Keratinocyte (primary cell): ENCODE measurements at regions not wholly inside any gene's neighbourhood (a gene's known extent, or its start where the extent isn't known, plus 50 kb on each side); places are given as distances from the start of the nearest gene placed in this dataset.

Experiments
- EZH2 ChIP-seq: IDR thresholded peaks from one replicate; pipeline ENCODE4 v1.6.1; 2012; ENCODE audit warnings: inconsistent platforms, mild to moderate bottlenecking, low read length, moderate library complexity
- TF ChIP-seq, protein P1 (sequence below), 3 experiments: IDR thresholded peaks in 1 of 3; conservative IDR thresholded peaks in 1 of 3; optimal IDR thresholded peaks in 1 of 3; 2 replicates in 2 of 3; 3 replicates in 1 of 3; pipeline versions ENCODE3 to v1.5.1; 2011; ENCODE audit warnings: low read length in 3 of 3, mild to moderate bottlenecking in 3 of 3, moderate library complexity in 2 of 3, control low read depth in 1 of 3, inconsistent platforms in 1 of 3; ENCODE audit not compliant: insufficient read depth in 2 of 3; ENCODE audit errors: extremely low read depth in 1 of 3

- TF ChIP-seq, protein P1, sequence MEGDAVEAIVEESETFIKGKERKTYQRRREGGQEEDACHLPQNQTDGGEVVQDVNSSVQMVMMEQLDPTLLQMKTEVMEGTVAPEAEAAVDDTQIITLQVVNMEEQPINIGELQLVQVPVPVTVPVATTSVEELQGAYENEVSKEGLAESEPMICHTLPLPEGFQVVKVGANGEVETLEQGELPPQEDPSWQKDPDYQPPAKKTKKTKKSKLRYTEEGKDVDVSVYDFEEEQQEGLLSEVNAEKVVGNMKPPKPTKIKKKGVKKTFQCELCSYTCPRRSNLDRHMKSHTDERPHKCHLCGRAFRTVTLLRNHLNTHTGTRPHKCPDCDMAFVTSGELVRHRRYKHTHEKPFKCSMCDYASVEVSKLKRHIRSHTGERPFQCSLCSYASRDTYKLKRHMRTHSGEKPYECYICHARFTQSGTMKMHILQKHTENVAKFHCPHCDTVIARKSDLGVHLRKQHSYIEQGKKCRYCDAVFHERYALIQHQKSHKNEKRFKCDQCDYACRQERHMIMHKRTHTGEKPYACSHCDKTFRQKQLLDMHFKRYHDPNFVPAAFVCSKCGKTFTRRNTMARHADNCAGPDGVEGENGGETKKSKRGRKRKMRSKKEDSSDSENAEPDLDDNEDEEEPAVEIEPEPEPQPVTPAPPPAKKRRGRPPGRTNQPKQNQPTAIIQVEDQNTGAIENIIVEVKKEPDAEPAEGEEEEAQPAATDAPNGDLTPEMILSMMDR (optimal IDR thresholded peaks at IDR 0.05 in 1 of 3, IDR thresholded peaks at IDR 0.05 in 1 of 3, conservative IDR thresholded peaks at IDR 0.05 in 1 of 3; ENCODE audit: extremely low read depth in 1 of 3, insufficient read depth in 2 of 3, low read length in 3 of 3), result no peak
- no peak for TF ChIP-seq EZH2
These were observed 312.7 kb downstream of the GABRB3 start for GRCh38 chr15:26460165-26460564.
